Esophagus muscularis mucosa (tissue), 3 donors: ENCODE measurements at regions not wholly inside any gene's neighbourhood (a gene's known extent, or its start where the extent isn't known, plus 50 kb on each side); places are given as distances from the start of the nearest gene placed in this dataset.

Experiments
- POLR2A ChIP-seq: fragments of 450-650 bp; IDR thresholded peaks from one replicate; pipeline ENCODE4 v1.6.1; 2017; ENCODE audit warnings: antibody characterized with exemption, moderate library complexity, mild to moderate bottlenecking, low read depth
- TF ChIP-seq, protein P1 (sequence below), 3 experiments: fragments of 200-600 bp in 2 of 3; fragments of 450-650 bp in 1 of 3; sonication (generic) in 2 of 3; IDR thresholded peaks; one replicate each; pipeline ENCODE4 v1.5.1; 2017 to 2019; ENCODE audit warnings: antibody characterized with exemption in 3 of 3, mild to moderate bottlenecking in 2 of 3, moderate library complexity in 1 of 3

DNA sequence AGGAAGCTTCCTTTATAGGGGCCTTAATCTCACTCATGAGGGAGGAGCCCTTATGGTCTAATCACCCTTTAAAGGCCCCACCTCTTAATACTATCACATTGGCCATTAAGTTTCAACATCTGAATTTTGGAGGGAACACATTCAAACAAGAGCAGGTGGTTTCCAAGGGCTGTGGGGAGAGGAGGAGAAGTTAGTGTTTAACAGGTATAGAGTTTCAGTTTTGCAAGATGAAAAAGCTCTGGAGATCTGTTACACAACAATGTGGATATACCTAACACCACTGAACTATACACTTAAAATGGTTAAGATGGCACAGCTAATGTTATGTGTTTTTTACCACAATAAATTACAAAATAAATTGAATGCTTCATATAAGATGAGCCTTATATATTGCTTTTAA is 113.4 kb upstream of the DNAH14 start:
- TF ChIP-seq, protein P1, sequence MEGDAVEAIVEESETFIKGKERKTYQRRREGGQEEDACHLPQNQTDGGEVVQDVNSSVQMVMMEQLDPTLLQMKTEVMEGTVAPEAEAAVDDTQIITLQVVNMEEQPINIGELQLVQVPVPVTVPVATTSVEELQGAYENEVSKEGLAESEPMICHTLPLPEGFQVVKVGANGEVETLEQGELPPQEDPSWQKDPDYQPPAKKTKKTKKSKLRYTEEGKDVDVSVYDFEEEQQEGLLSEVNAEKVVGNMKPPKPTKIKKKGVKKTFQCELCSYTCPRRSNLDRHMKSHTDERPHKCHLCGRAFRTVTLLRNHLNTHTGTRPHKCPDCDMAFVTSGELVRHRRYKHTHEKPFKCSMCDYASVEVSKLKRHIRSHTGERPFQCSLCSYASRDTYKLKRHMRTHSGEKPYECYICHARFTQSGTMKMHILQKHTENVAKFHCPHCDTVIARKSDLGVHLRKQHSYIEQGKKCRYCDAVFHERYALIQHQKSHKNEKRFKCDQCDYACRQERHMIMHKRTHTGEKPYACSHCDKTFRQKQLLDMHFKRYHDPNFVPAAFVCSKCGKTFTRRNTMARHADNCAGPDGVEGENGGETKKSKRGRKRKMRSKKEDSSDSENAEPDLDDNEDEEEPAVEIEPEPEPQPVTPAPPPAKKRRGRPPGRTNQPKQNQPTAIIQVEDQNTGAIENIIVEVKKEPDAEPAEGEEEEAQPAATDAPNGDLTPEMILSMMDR (IDR thresholded peaks at IDR 0.05): no peak
- no peak for TF ChIP-seq POLR2A
